ENCODE measurements at regions not wholly inside any gene's neighbourhood (a gene's known extent, or its start where the extent isn't known, plus 50 kb on each side); places are given as distances from the start of the nearest gene placed in this dataset.

DNA sequence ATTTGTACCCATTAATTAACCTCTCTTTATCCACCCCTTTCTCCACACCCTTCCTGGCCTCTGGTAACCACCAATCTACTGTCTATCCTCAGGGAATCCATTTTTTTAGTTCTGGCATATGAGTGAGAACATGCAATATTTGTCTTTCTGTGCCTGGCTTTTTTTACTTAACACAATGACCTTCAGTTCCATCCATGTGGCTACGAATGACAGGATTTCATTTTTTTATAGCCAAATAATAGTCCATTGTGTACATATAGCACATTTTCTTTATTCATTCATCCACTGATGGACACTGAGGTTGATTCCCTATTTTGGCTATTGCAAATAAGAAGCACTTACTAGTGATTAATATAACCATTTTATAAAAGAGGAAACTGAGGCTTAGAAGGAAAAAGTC is 109.9 kb upstream of the NANOGP8 start:
- TF ChIP-seq, protein P1, sequence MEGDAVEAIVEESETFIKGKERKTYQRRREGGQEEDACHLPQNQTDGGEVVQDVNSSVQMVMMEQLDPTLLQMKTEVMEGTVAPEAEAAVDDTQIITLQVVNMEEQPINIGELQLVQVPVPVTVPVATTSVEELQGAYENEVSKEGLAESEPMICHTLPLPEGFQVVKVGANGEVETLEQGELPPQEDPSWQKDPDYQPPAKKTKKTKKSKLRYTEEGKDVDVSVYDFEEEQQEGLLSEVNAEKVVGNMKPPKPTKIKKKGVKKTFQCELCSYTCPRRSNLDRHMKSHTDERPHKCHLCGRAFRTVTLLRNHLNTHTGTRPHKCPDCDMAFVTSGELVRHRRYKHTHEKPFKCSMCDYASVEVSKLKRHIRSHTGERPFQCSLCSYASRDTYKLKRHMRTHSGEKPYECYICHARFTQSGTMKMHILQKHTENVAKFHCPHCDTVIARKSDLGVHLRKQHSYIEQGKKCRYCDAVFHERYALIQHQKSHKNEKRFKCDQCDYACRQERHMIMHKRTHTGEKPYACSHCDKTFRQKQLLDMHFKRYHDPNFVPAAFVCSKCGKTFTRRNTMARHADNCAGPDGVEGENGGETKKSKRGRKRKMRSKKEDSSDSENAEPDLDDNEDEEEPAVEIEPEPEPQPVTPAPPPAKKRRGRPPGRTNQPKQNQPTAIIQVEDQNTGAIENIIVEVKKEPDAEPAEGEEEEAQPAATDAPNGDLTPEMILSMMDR (conservative IDR thresholded peaks at IDR 0.05 in 1 of 2, IDR thresholded peaks at IDR 0.05 in 1 of 2; ENCODE audit: low read depth in 1 of 2, low read length in 2 of 2), result no peak
- no peak for TF ChIP-seq EZH2 (IDR thresholded peaks at IDR 0.05; ENCODE audit: low read length, missing control alignments)
